ENCODE measurements at regions not wholly inside any gene's neighbourhood (a gene's known extent, or its start where the extent isn't known, plus 50 kb on each side); places are given as distances from the start of the nearest gene placed in this dataset.
"Not testable (repeated sequence)": the region's sequence is repeated elsewhere in the genome, so short reads cannot be mapped to it uniquely, and the experiment has no call there.

- no peak for DNase-seq (ENCODE audit: low read depth)
Observed at GRCh38 chr12:67042697-67043131, 226.4 kb upstream of the CAND1 start.

DNA sequence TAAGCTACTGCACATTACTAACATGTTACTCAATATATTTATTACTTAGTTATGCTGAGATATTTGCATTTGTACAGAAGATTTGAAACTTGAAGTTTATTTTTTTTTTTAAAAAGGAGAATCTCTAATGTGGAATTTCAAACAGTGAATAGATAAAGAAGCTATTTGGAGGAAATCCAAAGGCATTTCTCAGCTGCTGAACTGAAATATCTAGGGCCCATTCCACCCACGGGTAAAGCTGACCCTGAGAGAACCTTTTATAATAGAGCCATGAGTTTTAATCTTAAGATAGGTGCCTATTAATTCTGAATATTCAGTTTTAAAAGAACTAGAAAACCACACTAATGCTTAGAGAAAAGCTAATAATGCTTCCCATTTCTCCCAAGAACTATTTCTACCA, 225.4 kb upstream of the CAND1 start:
- DNase-seq (ENCODE audit: low read depth) = no peak

DNA sequence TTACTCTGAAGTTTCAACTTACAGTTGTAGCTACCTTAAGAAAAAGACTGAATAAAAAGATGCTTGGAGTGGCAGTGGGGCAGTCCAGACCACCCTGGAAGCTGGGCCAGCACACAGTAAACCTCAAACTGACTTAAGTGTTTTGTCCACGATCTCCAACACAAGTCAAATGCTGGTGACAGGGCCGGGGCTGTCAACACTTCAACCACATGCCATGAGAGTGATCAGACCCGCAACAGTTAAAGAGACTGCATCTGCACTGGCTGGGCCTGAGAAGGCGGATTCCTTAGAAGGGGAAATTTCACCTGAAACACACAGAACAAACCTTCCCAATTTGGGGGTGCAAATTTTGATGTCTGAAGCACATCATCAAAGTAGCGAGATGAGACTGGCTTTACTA, 223.5 kb upstream of the CAND1 start:
- DNase-seq (ENCODE audit: low read depth) = no peak

- DNase-seq (ENCODE audit: low read depth) = no peak
Observed at GRCh38 chr12:67046062-67046461, 223.1 kb upstream of the CAND1 start.

DNA sequence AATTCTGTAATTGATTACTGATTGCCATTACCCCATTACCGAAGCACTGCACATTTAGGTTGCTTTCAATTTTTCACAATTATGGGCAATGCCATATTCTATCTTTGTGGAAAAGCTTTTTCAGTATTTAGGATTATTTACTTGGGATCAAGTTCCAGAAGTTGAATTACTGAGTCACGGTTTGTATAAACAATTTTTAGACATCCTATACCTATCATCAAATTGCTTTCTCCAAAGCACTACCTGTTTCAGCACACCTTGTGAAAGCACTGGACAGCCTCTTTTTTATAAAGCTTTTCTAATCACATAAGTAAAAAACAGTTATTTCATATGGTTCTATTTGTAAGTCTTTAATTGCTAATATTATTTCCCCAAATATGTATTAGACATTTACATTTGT, 221.5 kb upstream of the CAND1 start:
- no peak for DNase-seq (ENCODE audit: low read depth)

GRCh38 chr12:67048371-67048770, 220.8 kb upstream of the CAND1 start:
- DNase-seq (ENCODE audit: low read depth) = no peak

GRCh38 chr12:67049199-67049598, 220.0 kb upstream of the CAND1 start:
- DNase-seq (ENCODE audit: low read depth) = not testable (repeated sequence)

DNA sequence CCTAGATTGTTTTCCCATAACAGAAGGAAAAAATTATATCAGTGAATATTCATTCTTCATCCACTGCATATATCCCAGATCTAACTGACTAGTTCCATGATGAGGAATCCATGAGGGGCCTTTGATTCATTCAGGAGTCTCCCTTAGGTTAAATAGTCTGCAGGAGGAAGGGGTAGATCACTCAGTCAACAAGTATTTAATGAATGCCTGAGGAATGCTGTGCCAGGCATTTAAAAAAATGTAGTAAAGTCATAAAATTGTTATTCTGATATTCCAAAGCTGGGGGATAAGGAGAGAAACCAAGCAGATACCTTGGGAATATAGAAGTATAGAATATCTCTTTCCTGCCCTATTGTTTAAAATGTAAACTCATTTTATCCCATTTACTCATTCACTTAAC, 216.2 kb upstream of the CAND1 start:
- no peak for DNase-seq (ENCODE audit: low read depth)

DNA sequence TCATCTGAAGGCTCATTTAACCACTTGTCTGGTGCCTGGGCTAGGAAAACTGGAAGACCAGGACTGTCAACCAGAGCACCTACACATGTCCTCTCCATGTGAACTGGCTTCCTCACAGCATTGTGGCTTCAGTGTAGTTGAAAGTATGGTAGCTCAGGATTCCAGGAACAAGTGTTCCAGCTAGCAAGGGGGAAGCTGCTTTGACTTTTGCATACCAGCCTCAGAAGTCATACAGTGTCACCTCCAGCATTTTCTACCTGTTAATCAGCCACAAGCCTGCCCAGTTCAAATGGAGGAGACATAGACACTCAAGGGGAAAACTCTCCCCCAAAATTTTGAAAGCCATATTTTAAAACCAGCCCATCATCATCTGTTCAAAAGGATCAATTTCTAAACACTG, 212.8 kb upstream of the CAND1 start:
- DNase-seq (ENCODE audit: low read depth) = no peak

GRCh38 chr12:67057072-67057471, 212.1 kb upstream of the CAND1 start:
- DNase-seq (ENCODE audit: low read depth) = no peak

DNA sequence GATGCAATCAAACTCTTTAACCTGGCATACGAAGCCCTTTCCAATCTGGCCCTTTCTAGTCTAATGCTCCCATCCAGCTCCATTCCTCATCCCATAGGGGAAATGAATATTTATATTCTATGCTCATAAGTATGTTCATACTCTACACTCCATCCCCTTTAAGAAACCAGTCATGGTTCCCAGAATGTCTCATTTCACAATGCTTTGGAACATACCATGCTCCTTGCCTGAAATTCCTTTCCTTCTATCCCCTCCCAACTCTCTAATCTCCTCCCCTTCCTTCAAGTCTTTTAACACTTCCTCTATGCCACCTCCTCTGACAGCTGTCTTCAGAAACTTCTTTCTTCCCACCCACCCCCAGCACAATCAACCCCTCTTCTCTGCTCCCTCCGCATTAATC, 207.0 kb upstream of the CAND1 start:
- DNase-seq (ENCODE audit: low read depth) = no peak

GRCh38 chr12:67067453-67068203, 201.5 kb upstream of the CAND1 start:
- no peak for DNase-seq (ENCODE audit: low read depth)

DNA sequence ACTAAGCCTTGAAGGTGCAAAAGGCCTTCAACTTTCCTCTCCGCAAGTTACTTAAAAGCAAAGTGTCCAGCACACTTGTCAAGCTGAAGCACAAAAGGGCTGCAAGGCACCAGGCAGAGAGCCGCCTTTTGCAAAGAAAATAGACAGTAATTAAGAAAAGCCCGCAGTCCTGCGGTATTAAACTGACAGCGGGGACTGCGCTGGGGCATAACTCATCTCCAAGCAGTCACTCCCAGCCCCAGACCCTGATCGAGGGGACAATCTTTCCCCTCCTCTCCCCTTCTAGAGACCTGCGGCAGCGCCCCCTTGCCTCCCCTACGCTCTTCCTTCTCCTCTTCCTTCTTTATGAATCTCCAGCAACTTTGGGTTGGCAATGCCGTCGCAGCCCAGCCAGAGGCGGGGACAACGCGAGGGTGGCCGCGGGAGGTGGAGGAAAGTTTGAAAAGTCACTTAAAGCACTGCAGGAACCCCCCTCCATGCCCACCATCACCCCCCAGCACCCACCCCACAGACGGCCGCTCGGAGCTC, 200.9 kb upstream of the CAND1 start:
- DNase-seq (ENCODE audit: low read depth) = no peak

DNA sequence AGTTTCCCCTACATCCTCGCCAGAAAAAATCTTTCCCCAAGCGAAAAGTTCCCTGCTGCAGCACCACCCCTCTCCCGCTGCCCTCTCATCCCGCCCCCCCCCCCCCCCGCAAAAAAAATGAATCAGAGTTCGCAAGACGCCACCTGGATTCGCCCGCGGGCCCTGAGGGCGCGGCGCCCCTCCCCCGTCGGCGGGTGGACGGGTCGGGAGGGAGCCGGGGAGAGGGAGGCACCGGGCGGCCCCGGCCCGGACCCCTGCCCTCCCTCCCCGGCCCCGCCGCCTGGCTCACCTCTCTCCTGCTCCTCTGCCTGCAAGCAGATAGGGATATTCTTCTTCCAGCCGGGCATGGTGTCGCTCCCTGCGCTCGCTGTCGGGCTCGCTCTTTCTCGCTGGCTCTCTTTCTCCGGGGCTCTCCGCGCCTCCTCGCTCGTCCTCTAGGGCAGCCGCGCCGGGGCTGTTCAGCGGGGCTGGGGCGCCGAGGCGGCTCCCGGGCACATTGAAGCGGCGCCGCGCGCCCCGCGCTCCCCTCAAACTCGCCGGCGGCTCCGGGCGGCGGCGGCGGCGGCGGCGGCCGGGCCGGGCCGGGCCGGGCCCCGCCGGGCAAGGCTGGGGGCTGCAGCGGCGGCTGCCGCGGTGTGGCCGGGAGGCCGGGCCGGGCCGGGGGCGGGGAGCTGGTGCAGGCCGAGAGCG, 200.3 kb upstream of the CAND1 start:
- DNase-seq (ENCODE audit: low read depth) = no peak

DNA sequence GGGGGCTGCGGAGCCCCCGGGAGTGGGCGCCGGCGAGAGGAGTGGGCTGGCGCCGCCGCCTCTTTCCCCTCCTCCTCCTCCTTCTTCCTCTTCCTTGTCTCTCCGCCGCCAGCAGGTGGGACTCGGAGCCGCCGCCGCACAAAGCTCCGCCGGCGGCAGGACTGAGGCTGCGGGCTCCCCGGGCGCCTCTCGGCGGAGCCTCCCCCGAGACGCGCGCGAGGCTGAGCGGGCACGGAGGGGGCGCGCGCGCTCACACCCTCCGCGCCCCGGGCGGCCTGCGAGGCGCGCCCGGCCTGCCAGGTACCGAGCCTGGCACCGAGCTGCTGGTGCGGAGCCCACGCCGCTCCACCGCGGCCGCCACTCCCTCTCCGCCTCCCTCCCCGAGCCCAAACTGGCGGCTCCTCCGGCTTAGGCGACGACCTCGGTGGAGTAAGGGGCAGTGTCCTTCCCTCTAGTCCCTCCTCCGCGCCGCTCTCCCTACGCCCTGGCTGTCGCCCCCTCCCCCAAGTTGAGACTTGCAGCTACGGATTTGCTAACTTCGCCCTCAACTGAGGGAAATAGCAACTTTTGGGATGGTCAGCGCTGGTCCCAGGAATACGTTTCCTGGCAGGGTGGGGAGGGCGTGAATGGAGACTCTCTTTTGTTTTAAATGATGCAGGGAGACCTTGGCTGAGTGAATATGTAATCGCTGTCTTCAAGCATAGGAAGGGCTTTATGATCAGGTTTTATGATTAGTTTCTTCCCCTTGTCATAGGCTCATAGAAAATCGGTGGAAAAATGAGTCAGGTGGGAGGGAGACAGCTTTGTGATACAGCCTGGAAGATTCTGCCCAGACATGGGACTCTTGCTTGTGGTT, 199.5 kb upstream of the CAND1 start:
- no peak for DNase-seq (ENCODE audit: low read depth)

GRCh38 chr12:67070307-67070600, 198.9 kb upstream of the CAND1 start:
- DNase-seq (ENCODE audit: low read depth) = no peak

- DNase-seq (ENCODE audit: low read depth) = no peak
Observed at GRCh38 chr12:67070604-67071003, 198.6 kb upstream of the CAND1 start.

GRCh38 chr12:67072281-67072680, 196.9 kb upstream of the CAND1 start:
- DNase-seq (ENCODE audit: low read depth) = not testable (repeated sequence)

DNA sequence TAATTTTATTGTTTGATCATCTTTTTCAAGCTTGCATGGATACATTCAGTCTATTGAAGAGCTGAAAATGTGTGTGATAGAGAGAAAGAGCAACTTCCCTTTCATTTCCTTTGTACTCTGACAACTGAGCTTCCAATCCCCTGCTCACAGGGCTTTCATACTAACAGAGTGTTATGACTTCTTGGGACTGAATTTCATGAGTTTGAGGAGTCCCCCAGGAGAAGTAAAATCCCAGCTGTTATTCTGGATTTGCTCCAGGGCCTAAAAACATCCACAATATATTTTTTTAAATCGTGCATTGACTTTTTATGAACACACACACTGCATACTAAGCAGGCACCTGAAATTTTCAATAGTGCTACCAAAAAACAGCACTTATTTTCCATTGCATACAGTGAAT, 195.8 kb upstream of the CAND1 start:
- DNase-seq (ENCODE audit: low read depth) = no peak

GRCh38 chr12:67074072-67074471, 195.1 kb upstream of the CAND1 start:
- DNase-seq (ENCODE audit: low read depth) = no peak

GRCh38 chr12:67077617-67078016, 191.5 kb upstream of the CAND1 start:
- DNase-seq (ENCODE audit: low read depth) = no peak

- DNase-seq (ENCODE audit: low read depth) = no peak
Observed at GRCh38 chr12:67078957-67079356, 190.2 kb upstream of the CAND1 start.

- no peak for DNase-seq (ENCODE audit: low read depth)
Observed at GRCh38 chr12:67080637-67081036, 188.5 kb upstream of the CAND1 start.
